ENCODE measurements at regions not wholly inside any gene's neighbourhood (a gene's known extent, or its start where the extent isn't known, plus 50 kb on each side); places are given as distances from the start of the nearest gene placed in this dataset.

GRCh38 chrX:16484338-16484737 lies 165.6 kb upstream of the S100G start:
- no peaks in the 10 kb centered on the region for H3K9me3 ChIP-seq
- H3K4me3 ChIP-seq: no peak overlapping the region
- no peaks in the 10 kb centered on the region for H3K27me3 ChIP-seq
- DNase-seq: no peak
- H3K4me1 ChIP-seq: no peaks in the 10 kb centered on the region
- no peaks in the 10 kb centered on the region for H3K36me3 ChIP-seq (ENCODE audit: low read depth, missing control alignments)
- intact Hi-C loops (cut with DNase I; ENCODE audit: low total_unique reads): no loop called here
- TF ChIP-seq CTCF (IDR thresholded peaks at IDR 0.05) (no peak), POLR2A (IDR thresholded peaks at IDR 0.05) (no peak)
- H3K27ac ChIP-seq: no peak overlapping the region

- Histone ChIP-seq H3K27ac (no peak overlapping the region), H3K27me3 (no peaks in the 10 kb centered on the region), H3K9me3 (no peaks in the 10 kb centered on the region), H3K4me1 (no peaks in the 10 kb centered on the region), H3K36me3 (ENCODE audit: low read depth, missing control alignments) (no peaks in the 10 kb centered on the region), H3K4me3 (no peak overlapping the region)
- TF ChIP-seq POLR2A (IDR thresholded peaks at IDR 0.05): no peak
- TF ChIP-seq CTCF (IDR thresholded peaks at IDR 0.05): no peak
- intact Hi-C loops (cut with DNase I; ENCODE audit: low total_unique reads): no loop called here
- WGBS, 2 donors: 96% methylated on average over 2 of the region's 2 CpGs
- no peak for DNase-seq
Measured at GRCh38 chrX:16487620-16488385, 162.2 kb upstream of the S100G start.

GRCh38 chrX:16488959-16489358 lies 161.0 kb upstream of the S100G start:
- 96 to 100% methylated on average over 1 to 3 of the region's 3 CpGs for WGBS, 2 donors
- TF ChIP-seq POLR2A (IDR thresholded peaks at IDR 0.05) (no peak), CTCF (IDR thresholded peaks at IDR 0.05) (no peak)
- H3K27ac ChIP-seq: no peak overlapping the region
- H3K9me3 ChIP-seq: no peaks in the 10 kb centered on the region
- no peak overlapping the region for H3K4me3 ChIP-seq
- H3K36me3 ChIP-seq (ENCODE audit: low read depth, missing control alignments): no peaks in the 10 kb centered on the region
- H3K4me1 ChIP-seq: no peaks in the 10 kb centered on the region
- intact Hi-C loops (cut with DNase I; ENCODE audit: low total_unique reads): no loop called here
- no peak for DNase-seq
- no peaks in the 10 kb centered on the region for H3K27me3 ChIP-seq

GRCh38 chrX:16491461-16491860 lies 158.5 kb upstream of the S100G start:
- no peaks in the 10 kb centered on the region for H3K36me3 ChIP-seq (ENCODE audit: low read depth, missing control alignments)
- 40 to 46% methylated on average over 1 of the region's 1 CpG for WGBS, 2 donors
- no peak for DNase-seq
- H3K27ac ChIP-seq: no peak overlapping the region
- H3K4me1 ChIP-seq: no peaks in the 10 kb centered on the region
- H3K4me3 ChIP-seq: no peak overlapping the region
- intact Hi-C loops (cut with DNase I; ENCODE audit: low total_unique reads): no loop called here
- TF ChIP-seq POLR2A (IDR thresholded peaks at IDR 0.05) (no peak), CTCF (IDR thresholded peaks at IDR 0.05) (no peak)
- no peaks in the 10 kb centered on the region for H3K27me3 ChIP-seq
- no peaks in the 10 kb centered on the region for H3K9me3 ChIP-seq

GRCh38 chrX:16496175-16496574 lies 153.8 kb upstream of the S100G start:
- intact Hi-C loops (cut with DNase I; ENCODE audit: low total_unique reads): no loop called here
- no peaks in the 10 kb centered on the region for H3K36me3 ChIP-seq (ENCODE audit: low read depth, missing control alignments)
- H3K4me1 ChIP-seq: no peaks in the 10 kb centered on the region
- H3K27me3 ChIP-seq: no peaks in the 10 kb centered on the region
- 96 to 100% methylated on average over 1 to 3 of the region's 3 CpGs for WGBS, 2 donors
- no peak for TF ChIP-seq CTCF (IDR thresholded peaks at IDR 0.05)
- TF ChIP-seq POLR2A (IDR thresholded peaks at IDR 0.05): no peak
- H3K27ac ChIP-seq: no peak overlapping the region
- no peaks in the 10 kb centered on the region for H3K9me3 ChIP-seq
- H3K4me3 ChIP-seq: no peak overlapping the region
- no peak for DNase-seq

Data from testis (tissue), 2 donors.